Keratinocyte (primary cell): ENCODE measurements at regions not wholly inside any gene's neighbourhood (a gene's known extent, or its start where the extent isn't known, plus 50 kb on each side); places are given as distances from the start of the nearest gene placed in this dataset.

Experiments used
- DNase-seq: peaks from one replicate; pipeline ENCODE4 v3.0.0-alpha.2; 2011; ENCODE audit warnings: low read depth, missing footprints, low spot score
- FAIRE-seq: peaks from 2 replicates; lab custom pipeline; 2011; peaks lifted over from hg19 to GRCh38; lab: Jason Lieb, UNC
- H2AFZ ChIP-seq: 2 replicates; pipeline ENCODE4 v1.6.0; 2012; ENCODE audit warnings: low read length, control low read depth, inconsistent platforms; ENCODE audit not compliant: control insufficient read depth
- H3K27ac ChIP-seq: 2 replicates; pipeline ENCODE4 v1.5.1; 2011; ENCODE audit warnings: low read length; ENCODE audit not compliant: control insufficient read depth, insufficient read depth
- H3K27me3 ChIP-seq: 3 replicates; pipeline ENCODE4 v1.6.0; 2011; ENCODE audit warnings: low read length; ENCODE audit not compliant: control insufficient read depth, insufficient read depth; ENCODE audit errors: extremely low read depth
- H3K36me3 ChIP-seq, 2 experiments: 2 replicates in 1 of 2; 3 replicates in 1 of 2; pipeline ENCODE4 v1.5.1; 2011; ENCODE audit warnings: low read length in 2 of 2, mild to moderate bottlenecking in 1 of 2; ENCODE audit not compliant: control insufficient read depth in 2 of 2, insufficient read depth in 2 of 2; ENCODE audit errors: extremely low read depth in 1 of 2
- H3K4me1 ChIP-seq: 3 replicates; pipeline ENCODE4 v1.5.1; 2011; ENCODE audit warnings: low read length; ENCODE audit not compliant: control insufficient read depth, insufficient read depth; ENCODE audit errors: extremely low read depth
- H3K4me2 ChIP-seq: 3 replicates; pipeline ENCODE4 v1.6.0; 2011; ENCODE audit warnings: low read depth, low read length; ENCODE audit not compliant: control insufficient read depth, insufficient read depth; ENCODE audit errors: extremely low read depth
- H3K4me3 ChIP-seq, 3 experiments: fragments of 200-600 bp in 1 of 3; sonication (generic) in 1 of 3; 2 replicates in 2 of 3; 3 replicates in 1 of 3; pipeline ENCODE4 v1.5.1; 2011 to 2016; ENCODE audit warnings: low read length in 3 of 3, mild to moderate bottlenecking in 3 of 3, control low read depth in 2 of 3, inconsistent platforms in 1 of 3, low read depth in 1 of 3, mixed read lengths in 1 of 3, mixed run types in 1 of 3, moderate library complexity in 1 of 3; ENCODE audit not compliant: control insufficient read depth in 2 of 3, insufficient read depth in 2 of 3; ENCODE audit errors: extremely low read depth in 1 of 3
- H3K79me2 ChIP-seq: 2 replicates; pipeline ENCODE4 v1.6.0; 2012; ENCODE audit warnings: low read length; ENCODE audit not compliant: control insufficient read depth, insufficient read depth
- H3K9ac ChIP-seq: 3 replicates; pipeline ENCODE4 v1.6.0; 2011; ENCODE audit warnings: low read length; ENCODE audit not compliant: control insufficient read depth, insufficient read depth; ENCODE audit errors: extremely low read depth
- H3K9me1 ChIP-seq: 3 replicates; pipeline ENCODE4 v1.6.0; 2011; ENCODE audit warnings: low read length; ENCODE audit not compliant: control insufficient read depth, insufficient read depth; ENCODE audit errors: extremely low read depth
- H3K9me3 ChIP-seq: 2 replicates; pipeline ENCODE4 v1.5.1; 2012; ENCODE audit warnings: low read depth, low read length; ENCODE audit not compliant: control insufficient read depth
- H4K20me1 ChIP-seq: 3 replicates; pipeline ENCODE4 v1.6.0; 2011; ENCODE audit warnings: low read length; ENCODE audit not compliant: control insufficient read depth, insufficient read depth; ENCODE audit errors: extremely low read depth
- EZH2 ChIP-seq: IDR thresholded peaks from one replicate; pipeline ENCODE4 v1.6.1; 2012; ENCODE audit warnings: inconsistent platforms, mild to moderate bottlenecking, low read length, moderate library complexity
- dilution Hi-C: fragments of 300-500 bp; cut with MboI; formaldehyde crosslinking; loops from one replicate; pipeline ENCODE4 v1.7.0; 2020; ENCODE audit warnings: low sequenced_read_pairs; ENCODE audit not compliant: extremely low pct_ligation_motif_present
- TF ChIP-seq, protein P1 (sequence below), 3 experiments: IDR thresholded peaks in 1 of 3; conservative IDR thresholded peaks in 1 of 3; optimal IDR thresholded peaks in 1 of 3; 2 replicates in 2 of 3; 3 replicates in 1 of 3; pipeline versions ENCODE3 to v1.5.1; 2011; ENCODE audit warnings: low read length in 3 of 3, mild to moderate bottlenecking in 3 of 3, moderate library complexity in 2 of 3, control low read depth in 1 of 3, inconsistent platforms in 1 of 3; ENCODE audit not compliant: insufficient read depth in 2 of 3; ENCODE audit errors: extremely low read depth in 1 of 3

DNA sequence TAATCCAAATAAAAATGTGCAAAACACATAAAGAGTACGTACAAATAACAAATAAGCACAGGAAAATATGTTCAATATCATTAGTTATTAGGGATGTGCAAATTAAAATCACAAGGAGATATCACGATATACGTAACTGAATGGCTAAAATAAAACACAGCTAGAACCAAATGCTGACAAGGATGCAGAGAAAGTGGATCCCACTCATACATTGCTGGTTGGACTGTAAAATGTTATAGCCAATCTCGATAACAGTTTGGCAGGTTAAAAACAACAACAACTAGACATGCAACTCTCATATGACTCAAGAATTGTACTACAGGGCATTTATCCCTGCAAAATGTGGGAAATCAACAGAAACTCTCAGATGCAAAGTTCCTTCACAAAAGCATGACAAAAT lies 553.9 kb downstream of the ADCYAP1 start:
- FAIRE-seq (no peak), DNase-seq (no peak)
- Histone ChIP-seq H4K20me1 (no peaks in the 10 kb centered on the region), H3K27me3 (no peaks in the 10 kb centered on the region), H3K9me3 (no peaks in the 10 kb centered on the region), H3K9me1 (no peaks in the 10 kb centered on the region), H3K4me1 (no peaks in the 10 kb centered on the region), H3K27ac (no peak overlapping the region), H3K79me2 (no peaks in the 10 kb centered on the region), H2AFZ (no peak overlapping the region), H3K9ac (no peak overlapping the region), H3K36me3 (no peaks in the 10 kb centered on the region), H3K4me3 (no peak overlapping the region), H3K4me2 (no peak overlapping the region)
- TF ChIP-seq EZH2: no peak
- TF ChIP-seq, protein P1, sequence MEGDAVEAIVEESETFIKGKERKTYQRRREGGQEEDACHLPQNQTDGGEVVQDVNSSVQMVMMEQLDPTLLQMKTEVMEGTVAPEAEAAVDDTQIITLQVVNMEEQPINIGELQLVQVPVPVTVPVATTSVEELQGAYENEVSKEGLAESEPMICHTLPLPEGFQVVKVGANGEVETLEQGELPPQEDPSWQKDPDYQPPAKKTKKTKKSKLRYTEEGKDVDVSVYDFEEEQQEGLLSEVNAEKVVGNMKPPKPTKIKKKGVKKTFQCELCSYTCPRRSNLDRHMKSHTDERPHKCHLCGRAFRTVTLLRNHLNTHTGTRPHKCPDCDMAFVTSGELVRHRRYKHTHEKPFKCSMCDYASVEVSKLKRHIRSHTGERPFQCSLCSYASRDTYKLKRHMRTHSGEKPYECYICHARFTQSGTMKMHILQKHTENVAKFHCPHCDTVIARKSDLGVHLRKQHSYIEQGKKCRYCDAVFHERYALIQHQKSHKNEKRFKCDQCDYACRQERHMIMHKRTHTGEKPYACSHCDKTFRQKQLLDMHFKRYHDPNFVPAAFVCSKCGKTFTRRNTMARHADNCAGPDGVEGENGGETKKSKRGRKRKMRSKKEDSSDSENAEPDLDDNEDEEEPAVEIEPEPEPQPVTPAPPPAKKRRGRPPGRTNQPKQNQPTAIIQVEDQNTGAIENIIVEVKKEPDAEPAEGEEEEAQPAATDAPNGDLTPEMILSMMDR (optimal IDR thresholded peaks at IDR 0.05 in 1 of 3, IDR thresholded peaks at IDR 0.05 in 1 of 3, conservative IDR thresholded peaks at IDR 0.05 in 1 of 3; ENCODE audit: extremely low read depth in 1 of 3, insufficient read depth in 2 of 3, low read length in 3 of 3): no peak
- dilution Hi-C loops: no loop called here

GRCh38 chr18:1463981-1464380 lies 559.3 kb downstream of the ADCYAP1 start:
- Histone ChIP-seq H3K36me3 (no peaks in the 10 kb centered on the region), H3K9me1 (no peaks in the 10 kb centered on the region), H3K9me3 (no peaks in the 10 kb centered on the region), H3K4me2 (no peak overlapping the region), H3K4me1 (no peaks in the 10 kb centered on the region), H3K4me3 (no peak overlapping the region), H4K20me1 (no peaks in the 10 kb centered on the region), H3K27ac (no peak overlapping the region), H3K9ac (no peak overlapping the region), H2AFZ (no peak overlapping the region), H3K79me2 (no peaks in the 10 kb centered on the region), H3K27me3 (no peaks in the 10 kb centered on the region)
- dilution Hi-C loops: no loop called here
- TF ChIP-seq EZH2: no peak
- TF ChIP-seq, protein P1 (optimal IDR thresholded peaks at IDR 0.05 in 1 of 3, IDR thresholded peaks at IDR 0.05 in 1 of 3, conservative IDR thresholded peaks at IDR 0.05 in 1 of 3; ENCODE audit: extremely low read depth in 1 of 3, insufficient read depth in 2 of 3, low read length in 3 of 3): no peak
- DNase-seq: no peak
- FAIRE-seq: no peak
